OCI-LY7 (cell line): ENCODE measurements at regions not wholly inside any gene's neighbourhood (a gene's known extent, or its start where the extent isn't known, plus 50 kb on each side); places are given as distances from the start of the nearest gene placed in this dataset.

Source experiments
- CTCF ChIP-seq: fragments of 200-600 bp; sonication (generic); conservative IDR thresholded peaks from 2 replicates; pipeline ENCODE4 v1.5.1; 2014; ENCODE audit warnings: mild to moderate bottlenecking, antibody characterized with exemption, low read length, moderate library complexity, mixed read lengths
- EZH2phosphoT487 ChIP-seq: fragments of 200-600 bp; sonication (generic); IDR thresholded peaks from 2 replicates; pipeline ENCODE4 v1.6.1; 2018; ENCODE audit warnings: low read depth, borderline replicate concordance, mild to moderate bottlenecking, mixed run types, antibody characterized with exemption, low read length, moderate library complexity, mixed read lengths

- TF ChIP-seq EZH2phosphoT487, result no peak
- TF ChIP-seq CTCF, result no peak
Measured at GRCh38 chr9:29449306-29449705, 1876.0 kb upstream of the C9orf72 start.
